Neural cell (in vitro differentiated cells): ENCODE measurements at regions not wholly inside any gene's neighbourhood (a gene's known extent, or its start where the extent isn't known, plus 50 kb on each side); places are given as distances from the start of the nearest gene placed in this dataset.

Source experiments
- H2AFZ ChIP-seq: fragments of 200-600, 300-800 bp; sonication (generic), shearing (Covaris generic); 2 replicates; pipeline ENCODE4 v1.6.0; 2014; ENCODE audit warnings: low read depth, mild to moderate bottlenecking, antibody characterized with exemption, low read length, moderate library complexity
- H3F3A ChIP-seq: fragments of 200-600 bp; shearing (Covaris generic); 2 replicates; pipeline ENCODE4 v1.6.1; 2016; ENCODE audit warnings: mild to moderate bottlenecking, moderate library complexity, mixed read lengths, antibody characterized with exemption, low read length; ENCODE audit not compliant: insufficient read depth, poor library complexity, severe bottlenecking
- H3K27ac ChIP-seq: fragments of 200-600, 300-800 bp; sonication (generic), shearing (Covaris generic); 2 replicates; pipeline ENCODE4 v1.5.1; 2014; ENCODE audit warnings: mild to moderate bottlenecking, low read length, moderate library complexity
- H3K27me3 ChIP-seq: fragments of 300-800, 200-600 bp; sonication (generic), shearing (Covaris generic); 2 replicates; pipeline ENCODE4 v1.6.0; 2014; ENCODE audit warnings: mild to moderate bottlenecking, low read depth, low read length, moderate library complexity; ENCODE audit not compliant: insufficient read depth
- H3K36me3 ChIP-seq: fragments of 300-800, 200-600 bp; sonication (generic), shearing (Covaris generic); 2 replicates; pipeline ENCODE4 v1.5.1; 2014; ENCODE audit warnings: mild to moderate bottlenecking, antibody characterized with exemption, low read length, moderate library complexity; ENCODE audit not compliant: insufficient read depth
- H3K4me2 ChIP-seq: fragments of 300-800, 200-600 bp; sonication (generic), shearing (Covaris generic); 2 replicates; pipeline ENCODE4 v1.6.0; 2014; ENCODE audit warnings: mild to moderate bottlenecking, low read length
- H3K4me3 ChIP-seq: fragments of 300-800, 200-600 bp; sonication (generic), shearing (Covaris generic); 2 replicates; pipeline ENCODE4 v1.5.1; 2014; ENCODE audit warnings: mild to moderate bottlenecking, low read length, moderate library complexity
- H3K79me2 ChIP-seq: fragments of 200-600 bp; shearing (Covaris generic); replicated peaks from 2 replicates; pipeline ENCODE4 v1.6.0; 2014; ENCODE audit warnings: mild to moderate bottlenecking, low read length, moderate library complexity; ENCODE audit not compliant: insufficient read depth
- H3K9ac ChIP-seq: fragments of 300-800, 200-600 bp; sonication (generic), shearing (Covaris generic); 2 replicates; pipeline ENCODE4 v1.6.1; 2016; ENCODE audit warnings: mild to moderate bottlenecking, low read length, mixed read lengths
- H3K9me2 ChIP-seq: fragments of 200-600 bp; shearing (Covaris generic); 2 replicates; pipeline ENCODE4 v1.6.1; 2016; ENCODE audit warnings: mild to moderate bottlenecking, low read length, mixed read lengths; ENCODE audit not compliant: insufficient read depth
- H3K9me3 ChIP-seq: fragments of 200-600, 300-800 bp; sonication (generic), shearing (Covaris generic); 2 replicates; pipeline ENCODE4 v1.6.1; 2016; ENCODE audit warnings: mild to moderate bottlenecking, mixed run types, low read length, moderate library complexity, mixed read lengths
- H4K20me1 ChIP-seq: fragments of 200-600 bp; shearing (Covaris generic); 2 replicates; pipeline ENCODE4 v1.6.1; 2016; ENCODE audit warnings: mild to moderate bottlenecking, mixed run types; ENCODE audit not compliant: insufficient read depth
- CTCF ChIP-seq: fragments of 450-650 bp; IDR thresholded peaks from 2 replicates; pipeline ENCODE4 v1.5.1; 2014; ENCODE audit warnings: antibody characterized with exemption, mild to moderate bottlenecking, moderate library complexity; ENCODE audit not compliant: poor library complexity, severe bottlenecking
- EP300 ChIP-seq: fragments of 450-650 bp; conservative IDR thresholded peaks from 2 replicates; pipeline ENCODE4 v1.6.1; 2014; ENCODE audit warnings: antibody characterized with exemption, mild to moderate bottlenecking, moderate library complexity; ENCODE audit not compliant: poor library complexity, severe bottlenecking
- EZH2 ChIP-seq: fragments of 200-600, 300-800 bp; shearing (Covaris generic), sonication (generic); IDR thresholded peaks from 2 replicates; pipeline ENCODE4 v1.6.1; 2014; ENCODE audit warnings: antibody characterized with exemption, low read length, borderline replicate concordance, mild to moderate bottlenecking; ENCODE audit not compliant: insufficient read depth, poor library complexity, severe bottlenecking
- MXI1 ChIP-seq: fragments of 450-650 bp; conservative IDR thresholded peaks from 2 replicates; pipeline ENCODE4 v1.6.1; 2014; ENCODE audit warnings: antibody characterized with exemption, mild to moderate bottlenecking; ENCODE audit not compliant: poor library complexity, severe bottlenecking
- POLR2AphosphoS5 ChIP-seq: IDR thresholded peaks from 2 replicates; pipeline ENCODE4 v1.6.1; 2012
- RAD21 ChIP-seq: fragments of 450-650 bp; conservative IDR thresholded peaks from 2 replicates; pipeline ENCODE4 v1.6.1; 2014; ENCODE audit warnings: antibody characterized with exemption, mild to moderate bottlenecking, moderate library complexity
- REST ChIP-seq: IDR thresholded peaks from 2 replicates; pipeline ENCODE4 v1.6.1; 2012; ENCODE audit warnings: borderline replicate concordance
- SMC3 ChIP-seq: fragments of 450-650 bp; conservative IDR thresholded peaks from 2 replicates; pipeline ENCODE4 v1.6.1; 2014; ENCODE audit warnings: antibody characterized with exemption, mild to moderate bottlenecking, moderate library complexity; ENCODE audit not compliant: poor library complexity
- TAF1 ChIP-seq: IDR thresholded peaks from 2 replicates; pipeline ENCODE4 v1.6.1; 2012; ENCODE audit warnings: low read depth

GRCh38 chr12:84272324-84272723 lies 640.3 kb downstream of the SLC6A15 start:
- Histone ChIP-seq H3F3A (no peaks in the 10 kb centered on the region), H3K27ac (no peak overlapping the region), H3K9me3 (no peaks in the 10 kb centered on the region), H3K4me3 (no peak overlapping the region), H3K79me2 (no peaks in the 10 kb centered on the region), H3K9me2 (no peaks in the 10 kb centered on the region), H2AFZ (no peak overlapping the region), H3K4me2 (no peak overlapping the region), H4K20me1 (no peaks in the 10 kb centered on the region), H3K27me3 (no peaks in the 10 kb centered on the region), H3K36me3 (no peaks in the 10 kb centered on the region), H3K9ac (no peak overlapping the region)
- TF ChIP-seq POLR2AphosphoS5 (no peak), CTCF (no peak), EZH2 (no peak), MXI1 (no peak), TAF1 (no peak), RAD21 (no peak), EP300 (no peak), SMC3 (no peak), REST (no peak)

- no peaks in the 10 kb centered on the region for H3K9me2 ChIP-seq
- H3K27me3 ChIP-seq, result no peaks in the 10 kb centered on the region
- H3F3A ChIP-seq, result no peaks in the 10 kb centered on the region
- no peak overlapping the region for H3K27ac ChIP-seq
- no peak overlapping the region for H2AFZ ChIP-seq
- H3K4me2 ChIP-seq, result no peak overlapping the region
- no peaks in the 10 kb centered on the region for H3K36me3 ChIP-seq
- no peaks in the 10 kb centered on the region for H3K79me2 ChIP-seq
- H4K20me1 ChIP-seq, result no peaks in the 10 kb centered on the region
- no peak overlapping the region for H3K9ac ChIP-seq
- TF ChIP-seq SMC3 (no peak), EZH2 (no peak), CTCF (no peak), EP300 (no peak), REST (no peak), MXI1 (no peak), POLR2AphosphoS5 (no peak), RAD21 (no peak), TAF1 (no peak)
- no peaks in the 10 kb centered on the region for H3K9me3 ChIP-seq
- no peak overlapping the region for H3K4me3 ChIP-seq
Measured at GRCh38 chr12:84270470-84271140, 642.0 kb downstream of the SLC6A15 start.
